H9 (cell line): ENCODE measurements at regions not wholly inside any gene's neighbourhood (a gene's known extent, or its start where the extent isn't known, plus 50 kb on each side); places are given as distances from the start of the nearest gene placed in this dataset.

ENCODE experiments used
- DNase-seq: peaks from one replicate; pipeline ENCODE4 v3.0.0-alpha.2; 2017
- H2AFZ ChIP-seq: one replicate; pipeline ENCODE4 v1.6.1; 2013; ENCODE audit warnings: mild to moderate bottlenecking, low read length, control low read depth, moderate library complexity
- H2AK5ac ChIP-seq: 2 replicates; pipeline ENCODE4 v1.6.1; 2013; ENCODE audit warnings: low read length, control low read depth, mixed read lengths; ENCODE audit not compliant: insufficient read length
- H2BK120ac ChIP-seq: one replicate; pipeline ENCODE4 v1.6.1; 2013; ENCODE audit warnings: low read depth, mild to moderate bottlenecking, low read length, control low read depth, inconsistent platforms; ENCODE audit not compliant: poor library complexity, severe bottlenecking
- H2BK12ac ChIP-seq: 2 replicates; pipeline ENCODE4 v1.6.1; 2013; ENCODE audit warnings: low read length, control low read depth, mixed read lengths, low read depth; ENCODE audit not compliant: insufficient read length
- H2BK15ac ChIP-seq: 2 replicates; pipeline ENCODE4 v1.6.1; 2013; ENCODE audit warnings: low read depth, low read length, control low read depth
- H2BK20ac ChIP-seq: one replicate; pipeline ENCODE4 v1.6.1; 2013; ENCODE audit warnings: low read depth, mild to moderate bottlenecking, low read length, control low read depth, inconsistent platforms; ENCODE audit not compliant: poor library complexity, severe bottlenecking
- H2BK5ac ChIP-seq: 2 replicates; pipeline ENCODE4 v1.6.1; 2013; ENCODE audit warnings: low read length, control low read depth, mixed read lengths; ENCODE audit not compliant: insufficient read length
- H3K14ac ChIP-seq: 2 replicates; pipeline ENCODE4 v1.6.1; 2013; ENCODE audit warnings: low read length, control low read depth; ENCODE audit not compliant: insufficient read depth
- H3K18ac ChIP-seq: 2 replicates; pipeline ENCODE4 v1.6.1; 2013; ENCODE audit warnings: low read depth, mild to moderate bottlenecking, mixed read lengths, low read length, control low read depth; ENCODE audit not compliant: insufficient read length
- H3K23ac ChIP-seq: 2 replicates; pipeline ENCODE4 v1.6.1; 2013; ENCODE audit warnings: low read length, control low read depth, mixed read lengths, low read depth; ENCODE audit not compliant: insufficient read length
- H3K23me2 ChIP-seq: 2 replicates; pipeline ENCODE4 v1.6.1; 2013; ENCODE audit warnings: low read depth, mild to moderate bottlenecking, mixed read lengths, low read length, control low read depth; ENCODE audit not compliant: insufficient read length, poor library complexity, severe bottlenecking
- H3K27ac ChIP-seq: 2 replicates; pipeline ENCODE4 v1.5.1; 2013; ENCODE audit warnings: low read length, control low read depth, mixed read lengths, low read depth; ENCODE audit not compliant: insufficient read length
- H3K27me3 ChIP-seq: 2 replicates; pipeline ENCODE4 v1.6.1; 2013; ENCODE audit warnings: low read length, control low read depth, inconsistent platforms; ENCODE audit not compliant: insufficient read depth
- H3K4ac ChIP-seq: 2 replicates; pipeline ENCODE4 v1.6.1; 2013; ENCODE audit warnings: low read depth, mild to moderate bottlenecking, control low read depth, inconsistent platforms, low read length, moderate library complexity
- H3K4me1 ChIP-seq: 2 replicates; pipeline ENCODE4 v1.6.1; 2013; ENCODE audit warnings: low read length, control low read depth, inconsistent platforms; ENCODE audit not compliant: insufficient read depth
- H3K4me2 ChIP-seq: 2 replicates; pipeline ENCODE4 v1.6.1; 2013; ENCODE audit warnings: low read length, control low read depth, mixed read lengths; ENCODE audit not compliant: insufficient read length, insufficient read depth
- H3K56ac ChIP-seq: 2 replicates; pipeline ENCODE4 v1.6.1; 2013; ENCODE audit warnings: low read depth, mild to moderate bottlenecking, mixed read lengths, low read length, control low read depth; ENCODE audit not compliant: insufficient read length
- H3K79me1 ChIP-seq: 2 replicates; pipeline ENCODE4 v1.6.1; 2013; ENCODE audit warnings: low read depth, mild to moderate bottlenecking, moderate library complexity, low read length, control low read depth, inconsistent platforms; ENCODE audit not compliant: insufficient read depth, poor library complexity, severe bottlenecking
- H3K79me2 ChIP-seq: 2 replicates; pipeline ENCODE4 v1.6.1; 2013; ENCODE audit warnings: low read length, control low read depth, inconsistent platforms; ENCODE audit not compliant: insufficient read depth
- H3K9ac ChIP-seq: 2 replicates; pipeline ENCODE4 v1.6.1; 2013; ENCODE audit warnings: low read length, control low read depth, mixed read lengths; ENCODE audit not compliant: insufficient read length; ENCODE audit errors: extremely low read depth
- H3K9me3 ChIP-seq: one replicate; pipeline ENCODE4 v1.6.1; 2013; ENCODE audit warnings: low read depth, low read length, inconsistent platforms; ENCODE audit not compliant: control insufficient read depth
- H3T11ph ChIP-seq: one replicate; pipeline ENCODE4 v1.6.1; 2013; ENCODE audit warnings: mild to moderate bottlenecking, low read length, control low read depth, inconsistent platforms
- H4K20me1 ChIP-seq: one replicate; pipeline ENCODE4 v1.6.1; 2013; ENCODE audit not compliant: control insufficient read depth, insufficient read length, insufficient read depth
- H4K5ac ChIP-seq: 2 replicates; pipeline ENCODE4 v1.6.1; 2013; ENCODE audit warnings: low read depth, mild to moderate bottlenecking, mixed read lengths, low read length, control low read depth; ENCODE audit not compliant: insufficient read length
- H4K8ac ChIP-seq: replicated peaks from 2 replicates; pipeline ENCODE4 v1.6.1; 2013; ENCODE audit warnings: low read length, control low read depth, mixed read lengths, low read depth; ENCODE audit not compliant: insufficient read length
- H4K91ac ChIP-seq: 2 replicates; pipeline ENCODE4 v1.6.1; 2013; ENCODE audit warnings: low read depth, mild to moderate bottlenecking, moderate library complexity, mixed read lengths, low read length, control low read depth; ENCODE audit not compliant: insufficient read length
- H3K27ac Mint-ChIP-seq, 3 experiments: 2 replicates in 2 of 3; 3 replicates in 1 of 3; pipeline ENCODE4 v1.8.0; 2020 to 2021; ENCODE audit warnings: mixed read lengths in 3 of 3, mild to moderate bottlenecking in 1 of 3, moderate library complexity in 1 of 3
- H3K27me3 Mint-ChIP-seq: 2 replicates; pipeline ENCODE4 v1.8.0; 2021; ENCODE audit warnings: low read depth, mild to moderate bottlenecking, moderate library complexity, mixed read lengths
- H3K36me3 Mint-ChIP-seq, 3 experiments: 2 replicates in 2 of 3; 3 replicates in 1 of 3; pipeline ENCODE4 v1.8.0; 2020 to 2021; ENCODE audit warnings: low read depth in 3 of 3, mixed read lengths in 3 of 3; ENCODE audit not compliant: insufficient read depth in 1 of 3
- H3K4me1 Mint-ChIP-seq, 2 experiments: 2 replicates each; pipeline ENCODE4 v1.8.0; 2020; ENCODE audit warnings: mixed read lengths in 2 of 2
- H3K4me3 Mint-ChIP-seq, 2 experiments: 2 replicates in 1 of 2; 3 replicates in 1 of 2; pipeline ENCODE4 v1.8.0; 2020 to 2021; ENCODE audit warnings: mild to moderate bottlenecking in 2 of 2, mixed read lengths in 2 of 2, moderate library complexity in 1 of 2
- H3K9me3 Mint-ChIP-seq, 2 experiments: 2 replicates in 1 of 2; 3 replicates in 1 of 2; pipeline ENCODE4 v1.8.0; 2020; ENCODE audit warnings: mild to moderate bottlenecking in 2 of 2, mixed read lengths in 2 of 2, moderate library complexity in 1 of 2
- CTCF ChIP-seq: fragments of 200-600 bp; sonication (generic); conservative IDR thresholded peaks from 3 replicates; pipeline ENCODE4 v1.8.0; 2021; ENCODE audit warnings: antibody characterized with exemption, mild to moderate bottlenecking

- H3K23me2 ChIP-seq: no peaks in the 10 kb centered on the region
- Mint-ChIP-seq H3K9me3 (no peaks in the 10 kb centered on the region), H3K36me3 (no peaks in the 10 kb centered on the region), H3K4me1 (peaks cover 3 to 4% of the 10 kb centered on the region in 2 experiments; a peak in 1 of 4 replicates), H3K27me3 (no peaks in the 10 kb centered on the region), H3K4me3 (no peak overlapping the region), H3K27ac (no peak overlapping the region)
- no peak overlapping the region for H3K9ac ChIP-seq
- no peak overlapping the region for H2BK20ac ChIP-seq
- H3T11ph ChIP-seq: no peak overlapping the region
- no peaks in the 10 kb centered on the region for H4K20me1 ChIP-seq
- no peaks in the 10 kb centered on the region for H3K79me1 ChIP-seq
- no peak overlapping the region for H3K56ac ChIP-seq
- no peak overlapping the region for H2AK5ac ChIP-seq
- H3K9me3 ChIP-seq: no peaks in the 10 kb centered on the region
- no peak overlapping the region for H3K4ac ChIP-seq
- no peaks in the 10 kb centered on the region for H3K4me1 ChIP-seq
- no peak overlapping the region for H2BK15ac ChIP-seq
- H2BK5ac ChIP-seq: no peak overlapping the region
- no peak overlapping the region for H4K8ac ChIP-seq
- no peak overlapping the region for H3K18ac ChIP-seq
- H2AFZ ChIP-seq: no peak overlapping the region
- H3K23ac ChIP-seq: no peak overlapping the region
- no peak overlapping the region for H3K27ac ChIP-seq
- no peak overlapping the region for H4K91ac ChIP-seq
- H3K4me2 ChIP-seq: no peak overlapping the region
- H3K27me3 ChIP-seq: no peaks in the 10 kb centered on the region
- H2BK120ac ChIP-seq: no peak overlapping the region
- H4K5ac ChIP-seq: no peak overlapping the region
- no peak for TF ChIP-seq CTCF
- H3K14ac ChIP-seq: no peak overlapping the region
- no peak overlapping the region for H2BK12ac ChIP-seq
- H3K79me2 ChIP-seq: no peaks in the 10 kb centered on the region
- no peak for DNase-seq
Observed at GRCh38 chr18:44521668-44522022, 159.0 kb upstream of the SETBP1 start.
